ENCODE measurements at regions not wholly inside any gene's neighbourhood (a gene's known extent, or its start where the extent isn't known, plus 50 kb on each side); places are given as distances from the start of the nearest gene placed in this dataset.

- no peaks in the 10 kb centered on the region; a peak in 1 of 4 replicates for H3K27me3 ChIP-seq (replicated peaks in 1 of 2; ENCODE audit: control insufficient read depth in 2 of 2, insufficient read depth in 2 of 2, low read length in 1 of 2)
- no peaks in the 10 kb centered on the region for H3K79me2 ChIP-seq (ENCODE audit: control insufficient read depth, insufficient read depth, low read length)
- no peak overlapping the region for H2AFZ ChIP-seq (ENCODE audit: control insufficient read depth, low read depth, low read length)
- RAD21 ChIA-PET (ENCODE audit: unreplicated experiment): no interaction called here
- SMC1A ChIA-PET (ENCODE audit: uncharacterized antibody, unreplicated experiment): no interaction called here
- H3K4me3 ChIP-seq: no peak overlapping the region
- intact Hi-C loops (cut with micrococcal nuclease; ENCODE audit: unreplicated experiment): no loop called here
- no peak overlapping the region for H3K9ac ChIP-seq (ENCODE audit: control insufficient read depth, insufficient read depth, low read length)
- peaks cover 3% of the 10 kb centered on the region; the same call in 1 of the 2 replicates for H4K20me1 ChIP-seq (ENCODE audit: control insufficient read depth, insufficient read depth)
- no peaks in the 10 kb centered on the region for H3K36me3 ChIP-seq (ENCODE audit: control insufficient read depth in 2 of 2, insufficient read depth in 2 of 2, low read length in 1 of 2)
- WGBS (ENCODE audit: insufficient coverage, insufficient replicate concordance, low lambda C conversion rate, missing lambda C conversion rate): 66% methylated on average over 30 of the region's 30 CpGs
- FAIRE-seq: no peak
- no TSS peak for BruUV-seq (replicated peaks)
- no peaks in the 10 kb centered on the region for H3K4me1 ChIP-seq (ENCODE audit: control insufficient read depth, insufficient read depth, low read length)
- H3K27ac ChIP-seq (ENCODE audit: control insufficient read depth, insufficient read depth): no peak overlapping the region
- H3K9me3 ChIP-seq (replicated peaks; ENCODE audit: control insufficient read depth, insufficient read depth, low read length): no peaks in the 10 kb centered on the region
- H3K4me2 ChIP-seq (ENCODE audit: control insufficient read depth, insufficient read depth): no peak overlapping the region
- CTCF ChIA-PET: no interaction called here
- no peak for DNase-seq (ENCODE audit: low read depth, low spot score)
- no peak for ATAC-seq
- in situ Hi-C loops (cut with MboI): no loop called here
- POLR2A ChIA-PET: no interaction called here
- TF ChIP-seq, protein P1, sequence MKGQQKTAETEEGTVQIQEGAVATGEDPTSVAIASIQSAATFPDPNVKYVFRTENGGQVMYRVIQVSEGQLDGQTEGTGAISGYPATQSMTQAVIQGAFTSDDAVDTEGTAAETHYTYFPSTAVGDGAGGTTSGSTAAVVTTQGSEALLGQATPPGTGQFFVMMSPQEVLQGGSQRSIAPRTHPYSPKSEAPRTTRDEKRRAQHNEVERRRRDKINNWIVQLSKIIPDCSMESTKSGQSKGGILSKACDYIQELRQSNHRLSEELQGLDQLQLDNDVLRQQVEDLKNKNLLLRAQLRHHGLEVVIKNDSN (IDR thresholded peaks at IDR 0.05; ENCODE audit: borderline replicate concordance, extremely low read length, insufficient read depth, low read depth, low read length): no peak
- TF ChIP-seq, protein P2, sequence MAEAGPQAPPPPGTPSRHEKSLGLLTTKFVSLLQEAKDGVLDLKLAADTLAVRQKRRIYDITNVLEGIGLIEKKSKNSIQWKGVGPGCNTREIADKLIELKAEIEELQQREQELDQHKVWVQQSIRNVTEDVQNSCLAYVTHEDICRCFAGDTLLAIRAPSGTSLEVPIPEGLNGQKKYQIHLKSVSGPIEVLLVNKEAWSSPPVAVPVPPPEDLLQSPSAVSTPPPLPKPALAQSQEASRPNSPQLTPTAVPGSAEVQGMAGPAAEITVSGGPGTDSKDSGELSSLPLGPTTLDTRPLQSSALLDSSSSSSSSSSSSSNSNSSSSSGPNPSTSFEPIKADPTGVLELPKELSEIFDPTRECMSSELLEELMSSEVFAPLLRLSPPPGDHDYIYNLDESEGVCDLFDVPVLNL (IDR thresholded peaks at IDR 0.05; ENCODE audit: low read depth, low read length): no peak
- TF ChIP-seq, protein P3, sequence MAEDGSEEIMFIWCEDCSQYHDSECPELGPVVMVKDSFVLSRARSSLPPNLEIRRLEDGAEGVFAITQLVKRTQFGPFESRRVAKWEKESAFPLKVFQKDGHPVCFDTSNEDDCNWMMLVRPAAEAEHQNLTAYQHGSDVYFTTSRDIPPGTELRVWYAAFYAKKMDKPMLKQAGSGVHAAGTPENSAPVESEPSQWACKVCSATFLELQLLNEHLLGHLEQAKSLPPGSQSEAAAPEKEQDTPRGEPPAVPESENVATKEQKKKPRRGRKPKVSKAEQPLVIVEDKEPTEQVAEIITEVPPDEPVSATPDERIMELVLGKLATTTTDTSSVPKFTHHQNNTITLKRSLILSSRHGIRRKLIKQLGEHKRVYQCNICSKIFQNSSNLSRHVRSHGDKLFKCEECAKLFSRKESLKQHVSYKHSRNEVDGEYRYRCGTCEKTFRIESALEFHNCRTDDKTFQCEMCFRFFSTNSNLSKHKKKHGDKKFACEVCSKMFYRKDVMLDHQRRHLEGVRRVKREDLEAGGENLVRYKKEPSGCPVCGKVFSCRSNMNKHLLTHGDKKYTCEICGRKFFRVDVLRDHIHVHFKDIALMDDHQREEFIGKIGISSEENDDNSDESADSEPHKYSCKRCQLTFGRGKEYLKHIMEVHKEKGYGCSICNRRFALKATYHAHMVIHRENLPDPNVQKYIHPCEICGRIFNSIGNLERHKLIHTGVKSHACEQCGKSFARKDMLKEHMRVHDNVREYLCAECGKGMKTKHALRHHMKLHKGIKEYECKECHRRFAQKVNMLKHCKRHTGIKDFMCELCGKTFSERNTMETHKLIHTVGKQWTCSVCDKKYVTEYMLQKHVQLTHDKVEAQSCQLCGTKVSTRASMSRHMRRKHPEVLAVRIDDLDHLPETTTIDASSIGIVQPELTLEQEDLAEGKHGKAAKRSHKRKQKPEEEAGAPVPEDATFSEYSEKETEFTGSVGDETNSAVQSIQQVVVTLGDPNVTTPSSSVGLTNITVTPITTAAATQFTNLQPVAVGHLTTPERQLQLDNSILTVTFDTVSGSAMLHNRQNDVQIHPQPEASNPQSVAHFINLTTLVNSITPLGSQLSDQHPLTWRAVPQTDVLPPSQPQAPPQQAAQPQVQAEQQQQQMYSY (CRISPR knock-in tag; IDR thresholded peaks at IDR 0.05): no peak
- TF ChIP-seq HDGF (IDR thresholded peaks at IDR 0.05): no peak
- TF ChIP-seq NKRF (conservative IDR thresholded peaks at IDR 0.05): no peak
- TF ChIP-seq, protein P4, sequence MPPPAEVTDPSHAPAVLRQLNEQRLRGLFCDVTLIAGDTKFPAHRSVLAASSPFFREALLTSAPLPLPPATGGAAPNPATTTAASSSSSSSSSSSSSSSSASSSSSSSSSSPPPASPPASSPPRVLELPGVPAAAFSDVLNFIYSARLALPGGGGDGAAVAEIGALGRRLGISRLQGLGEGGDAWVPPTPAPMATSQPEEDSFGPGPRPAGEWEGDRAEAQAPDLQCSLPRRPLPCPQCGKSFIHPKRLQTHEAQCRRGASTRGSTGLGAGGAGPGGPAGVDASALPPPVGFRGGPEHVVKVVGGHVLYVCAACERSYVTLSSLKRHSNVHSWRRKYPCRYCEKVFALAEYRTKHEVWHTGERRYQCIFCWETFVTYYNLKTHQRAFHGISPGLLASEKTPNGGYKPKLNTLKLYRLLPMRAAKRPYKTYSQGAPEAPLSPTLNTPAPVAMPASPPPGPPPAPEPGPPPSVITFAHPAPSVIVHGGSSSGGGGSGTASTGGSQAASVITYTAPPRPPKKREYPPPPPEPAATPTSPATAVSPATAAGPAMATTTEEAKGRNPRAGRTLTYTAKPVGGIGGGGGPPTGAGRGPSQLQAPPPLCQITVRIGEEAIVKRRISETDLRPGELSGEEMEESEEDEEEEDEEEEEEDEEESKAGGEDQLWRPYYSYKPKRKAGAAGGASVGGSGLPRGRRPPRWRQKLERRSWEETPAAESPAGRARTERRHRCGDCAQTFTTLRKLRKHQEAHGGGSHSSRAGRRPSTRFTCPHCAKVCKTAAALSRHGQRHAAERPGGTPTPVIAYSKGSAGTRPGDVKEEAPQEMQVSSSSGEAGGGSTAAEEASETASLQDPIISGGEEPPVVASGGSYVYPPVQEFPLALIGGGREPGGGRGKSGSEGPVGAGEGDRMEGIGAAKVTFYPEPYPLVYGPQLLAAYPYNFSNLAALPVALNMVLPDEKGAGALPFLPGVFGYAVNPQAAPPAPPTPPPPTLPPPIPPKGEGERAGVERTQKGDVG (CRISPR knock-in tag; IDR thresholded peaks at IDR 0.05): no peak
- TF ChIP-seq IKZF2 (IDR thresholded peaks at IDR 0.05): no peak
- TF ChIP-seq ELK1 (IDR thresholded peaks at IDR 0.05; ENCODE audit: low read depth, low read length): no peak
- TF ChIP-seq CHD2 (IDR thresholded peaks at IDR 0.05; ENCODE audit: borderline replicate concordance, low read depth, low read length): no peak
- TF ChIP-seq SIX5 (IDR thresholded peaks at IDR 0.05; ENCODE audit: low read depth, low read length, severe bottlenecking): no peak
- TF ChIP-seq POLR2AphosphoS5 (IDR thresholded peaks at IDR 0.05; ENCODE audit: low read length): no peak
- no peak for TF ChIP-seq CREM (IDR thresholded peaks at IDR 0.05; ENCODE audit: low read depth)
- TF ChIP-seq ZNF217 (IDR thresholded peaks at IDR 0.05): no peak
These were observed 85.4 kb upstream of the IGFBP7 start for GRCh38 chr4:57195622-57196021.

Measured in GM12878 (cell line).